ENCODE measurements at regions not wholly inside any gene's neighbourhood (a gene's known extent, or its start where the extent isn't known, plus 50 kb on each side); places are given as distances from the start of the nearest gene placed in this dataset.
"Not testable (repeated sequence)": the region's sequence is repeated elsewhere in the genome, so short reads cannot be mapped to it uniquely, and the experiment has no call there.

- H3K9me3 ChIP-seq (ENCODE audit: control insufficient read depth, insufficient read depth, low read length) = peaks cover 2% of the 10 kb centered on the region
- 55% methylated on average over 5 of the region's 9 CpGs for WGBS (ENCODE audit: insufficient coverage)
- no peaks in the 10 kb centered on the region for H3K4me1 ChIP-seq (ENCODE audit: control insufficient read depth, insufficient read depth, low read length)
- H3K27ac ChIP-seq (ENCODE audit: low read depth, low read length) = no peak overlapping the region
- no peak overlapping the region for H3K4me3 ChIP-seq (ENCODE audit: low read depth, low read length)
- no peaks in the 10 kb centered on the region for H3K27me3 ChIP-seq (ENCODE audit: control insufficient read depth, insufficient read depth, low read length)
- H3K36me3 ChIP-seq (ENCODE audit: control insufficient read depth, insufficient read depth, low read length) = no peaks in the 10 kb centered on the region
- DNase-seq (ENCODE audit: low read depth in 4 of 6, low spot score in 6 of 6) = peak in 2 of 6 donors; percentile 24 to 85
Observed at GRCh38 chr10:35827783-35828182, 185.7 kb upstream of the FZD8 start.

GRCh38 chr10:35824704-35825103 is 182.6 kb upstream of the FZD8 start:
- DNase-seq (ENCODE audit: low read depth in 4 of 6, low spot score in 6 of 6) = peak in 1 of 6 donors; percentile 30
- Histone ChIP-seq H3K9me3 (ENCODE audit: control insufficient read depth, insufficient read depth, low read length) (peaks cover 2% of the 10 kb centered on the region), H3K4me3 (ENCODE audit: low read depth, low read length) (no peak overlapping the region), H3K4me1 (ENCODE audit: control insufficient read depth, insufficient read depth, low read length) (no peaks in the 10 kb centered on the region), H3K27me3 (ENCODE audit: control insufficient read depth, insufficient read depth, low read length) (no peaks in the 10 kb centered on the region), H3K36me3 (ENCODE audit: control insufficient read depth, insufficient read depth, low read length) (no peaks in the 10 kb centered on the region), H3K27ac (ENCODE audit: low read depth, low read length) (no peak overlapping the region)
- WGBS (ENCODE audit: insufficient coverage) = 92% methylated on average over 3 of the region's 3 CpGs

GRCh38 chr10:35822316-35822715 is 180.2 kb upstream of the FZD8 start:
- peaks cover 2% of the 10 kb centered on the region for H3K9me3 ChIP-seq (ENCODE audit: control insufficient read depth, insufficient read depth, low read length)
- WGBS (ENCODE audit: insufficient coverage) = 23% methylated on average over 5 of the region's 9 CpGs
- DNase-seq (ENCODE audit: low read depth in 4 of 6, low spot score in 6 of 6) = peak in 2 of 6 donors; percentile 18 to 79
- H3K4me3 ChIP-seq (ENCODE audit: low read depth, low read length) = no peak overlapping the region
- H3K27ac ChIP-seq (ENCODE audit: low read depth, low read length) = no peak overlapping the region
- H3K27me3 ChIP-seq (ENCODE audit: control insufficient read depth, insufficient read depth, low read length) = no peaks in the 10 kb centered on the region
- H3K4me1 ChIP-seq (ENCODE audit: control insufficient read depth, insufficient read depth, low read length) = no peaks in the 10 kb centered on the region
- H3K36me3 ChIP-seq (ENCODE audit: control insufficient read depth, insufficient read depth, low read length) = no peaks in the 10 kb centered on the region

- peak in 2 of 6 donors; percentile 16 to 85 for DNase-seq (ENCODE audit: low read depth in 4 of 6, low spot score in 6 of 6)
- no CpG with 5 or more reads among the region's 4 CpGs for WGBS (ENCODE audit: insufficient coverage)
- Histone ChIP-seq H3K27me3 (ENCODE audit: control insufficient read depth, insufficient read depth, low read length) (no peaks in the 10 kb centered on the region), H3K9me3 (ENCODE audit: control insufficient read depth, insufficient read depth, low read length) (peaks cover 2% of the 10 kb centered on the region), H3K36me3 (ENCODE audit: control insufficient read depth, insufficient read depth, low read length) (no peaks in the 10 kb centered on the region), H3K27ac (ENCODE audit: low read depth, low read length) (no peak overlapping the region), H3K4me1 (ENCODE audit: control insufficient read depth, insufficient read depth, low read length) (no peaks in the 10 kb centered on the region), H3K4me3 (ENCODE audit: low read depth, low read length) (no peak overlapping the region)
Observed at GRCh38 chr10:35821339-35821911, 179.3 kb upstream of the FZD8 start.

- Histone ChIP-seq H3K9me3 (ENCODE audit: control insufficient read depth, insufficient read depth, low read length) (peaks cover 2% of the 10 kb centered on the region), H3K4me1 (ENCODE audit: control insufficient read depth, insufficient read depth, low read length) (no peaks in the 10 kb centered on the region), H3K27ac (ENCODE audit: low read depth, low read length) (no peak overlapping the region), H3K4me3 (ENCODE audit: low read depth, low read length) (no peak overlapping the region), H3K36me3 (ENCODE audit: control insufficient read depth, insufficient read depth, low read length) (no peaks in the 10 kb centered on the region), H3K27me3 (ENCODE audit: control insufficient read depth, insufficient read depth, low read length) (no peaks in the 10 kb centered on the region)
- DNase-seq (ENCODE audit: low read depth in 4 of 6, low spot score in 6 of 6) = peak in 1 of 6 donors; percentile 7
- 85% methylated on average over 4 of the region's 5 CpGs for WGBS (ENCODE audit: insufficient coverage)
Observed at GRCh38 chr10:35819736-35820135, 177.6 kb upstream of the FZD8 start.

GRCh38 chr10:35819011-35819410 is 176.9 kb upstream of the FZD8 start:
- no peak overlapping the region for H3K4me3 ChIP-seq (ENCODE audit: low read depth, low read length)
- no peaks in the 10 kb centered on the region for H3K4me1 ChIP-seq (ENCODE audit: control insufficient read depth, insufficient read depth, low read length)
- H3K27ac ChIP-seq (ENCODE audit: low read depth, low read length) = no peak overlapping the region
- H3K36me3 ChIP-seq (ENCODE audit: control insufficient read depth, insufficient read depth, low read length) = no peaks in the 10 kb centered on the region
- no CpG with 5 or more reads among the region's 3 CpGs for WGBS (ENCODE audit: insufficient coverage)
- H3K27me3 ChIP-seq (ENCODE audit: control insufficient read depth, insufficient read depth, low read length) = no peaks in the 10 kb centered on the region
- no peaks in the 10 kb centered on the region for H3K9me3 ChIP-seq (ENCODE audit: control insufficient read depth, insufficient read depth, low read length)
- DNase-seq (ENCODE audit: low read depth in 4 of 6, low spot score in 6 of 6) = no peak

GRCh38 chr10:35817109-35817508 is 175.0 kb upstream of the FZD8 start:
- not testable (repeated sequence) for H3K27ac ChIP-seq (ENCODE audit: low read depth, low read length); DNase-seq (ENCODE audit: low read depth in 4 of 6, low spot score in 6 of 6); H3K4me1 ChIP-seq (ENCODE audit: control insufficient read depth, insufficient read depth, low read length); H3K9me3 ChIP-seq (ENCODE audit: control insufficient read depth, insufficient read depth, low read length); H3K27me3 ChIP-seq (ENCODE audit: control insufficient read depth, insufficient read depth, low read length); H3K4me3 ChIP-seq (ENCODE audit: low read depth, low read length); H3K36me3 ChIP-seq (ENCODE audit: control insufficient read depth, insufficient read depth, low read length)
- WGBS (ENCODE audit: insufficient coverage) = 90% methylated on average over 1 of the region's 5 CpGs

- Histone ChIP-seq H3K4me3 (ENCODE audit: low read depth, low read length) (no peak overlapping the region), H3K9me3 (ENCODE audit: control insufficient read depth, insufficient read depth, low read length) (no peaks in the 10 kb centered on the region), H3K27me3 (ENCODE audit: control insufficient read depth, insufficient read depth, low read length) (no peaks in the 10 kb centered on the region), H3K4me1 (ENCODE audit: control insufficient read depth, insufficient read depth, low read length) (no peaks in the 10 kb centered on the region), H3K36me3 (ENCODE audit: control insufficient read depth, insufficient read depth, low read length) (no peaks in the 10 kb centered on the region), H3K27ac (ENCODE audit: low read depth, low read length) (no peak overlapping the region)
- 95% methylated on average over 3 of the region's 4 CpGs for WGBS (ENCODE audit: insufficient coverage)
- DNase-seq (ENCODE audit: low read depth in 4 of 6, low spot score in 6 of 6) = no peak
Observed at GRCh38 chr10:35813219-35813618, 171.1 kb upstream of the FZD8 start.

- 100% methylated on average over 1 of the region's 1 CpG for WGBS (ENCODE audit: insufficient coverage)
- Histone ChIP-seq H3K4me1 (ENCODE audit: control insufficient read depth, insufficient read depth, low read length) (no peaks in the 10 kb centered on the region), H3K27ac (ENCODE audit: low read depth, low read length) (no peak overlapping the region), H3K27me3 (ENCODE audit: control insufficient read depth, insufficient read depth, low read length) (no peaks in the 10 kb centered on the region), H3K4me3 (ENCODE audit: low read depth, low read length) (no peak overlapping the region), H3K36me3 (ENCODE audit: control insufficient read depth, insufficient read depth, low read length) (no peaks in the 10 kb centered on the region), H3K9me3 (ENCODE audit: control insufficient read depth, insufficient read depth, low read length) (no peaks in the 10 kb centered on the region)
- DNase-seq (ENCODE audit: low read depth in 4 of 6, low spot score in 6 of 6) = no peak
Observed at GRCh38 chr10:35808344-35808743, 166.2 kb upstream of the FZD8 start.

GRCh38 chr10:35803046-35803445 is 160.9 kb upstream of the FZD8 start:
- H3K27me3 ChIP-seq (ENCODE audit: control insufficient read depth, insufficient read depth, low read length) = no peaks in the 10 kb centered on the region
- no peaks in the 10 kb centered on the region for H3K9me3 ChIP-seq (ENCODE audit: control insufficient read depth, insufficient read depth, low read length)
- H3K4me3 ChIP-seq (ENCODE audit: low read depth, low read length) = no peak overlapping the region
- no peaks in the 10 kb centered on the region for H3K4me1 ChIP-seq (ENCODE audit: control insufficient read depth, insufficient read depth, low read length)
- WGBS (ENCODE audit: insufficient coverage) = 86% methylated on average over 1 of the region's 2 CpGs
- no peaks in the 10 kb centered on the region for H3K36me3 ChIP-seq (ENCODE audit: control insufficient read depth, insufficient read depth, low read length)
- no peak for DNase-seq (ENCODE audit: low read depth in 4 of 6, low spot score in 6 of 6)
- H3K27ac ChIP-seq (ENCODE audit: low read depth, low read length) = no peak overlapping the region

Data from spinal cord (tissue), 9 donors.